ENCODE measurements at regions not wholly inside any gene's neighbourhood (a gene's known extent, or its start where the extent isn't known, plus 50 kb on each side); places are given as distances from the start of the nearest gene placed in this dataset.

- no peak for TF ChIP-seq CTCF (conservative IDR thresholded peaks at IDR 0.05; ENCODE audit: low read depth in 2 of 2)
- TF ChIP-seq, protein P1, sequence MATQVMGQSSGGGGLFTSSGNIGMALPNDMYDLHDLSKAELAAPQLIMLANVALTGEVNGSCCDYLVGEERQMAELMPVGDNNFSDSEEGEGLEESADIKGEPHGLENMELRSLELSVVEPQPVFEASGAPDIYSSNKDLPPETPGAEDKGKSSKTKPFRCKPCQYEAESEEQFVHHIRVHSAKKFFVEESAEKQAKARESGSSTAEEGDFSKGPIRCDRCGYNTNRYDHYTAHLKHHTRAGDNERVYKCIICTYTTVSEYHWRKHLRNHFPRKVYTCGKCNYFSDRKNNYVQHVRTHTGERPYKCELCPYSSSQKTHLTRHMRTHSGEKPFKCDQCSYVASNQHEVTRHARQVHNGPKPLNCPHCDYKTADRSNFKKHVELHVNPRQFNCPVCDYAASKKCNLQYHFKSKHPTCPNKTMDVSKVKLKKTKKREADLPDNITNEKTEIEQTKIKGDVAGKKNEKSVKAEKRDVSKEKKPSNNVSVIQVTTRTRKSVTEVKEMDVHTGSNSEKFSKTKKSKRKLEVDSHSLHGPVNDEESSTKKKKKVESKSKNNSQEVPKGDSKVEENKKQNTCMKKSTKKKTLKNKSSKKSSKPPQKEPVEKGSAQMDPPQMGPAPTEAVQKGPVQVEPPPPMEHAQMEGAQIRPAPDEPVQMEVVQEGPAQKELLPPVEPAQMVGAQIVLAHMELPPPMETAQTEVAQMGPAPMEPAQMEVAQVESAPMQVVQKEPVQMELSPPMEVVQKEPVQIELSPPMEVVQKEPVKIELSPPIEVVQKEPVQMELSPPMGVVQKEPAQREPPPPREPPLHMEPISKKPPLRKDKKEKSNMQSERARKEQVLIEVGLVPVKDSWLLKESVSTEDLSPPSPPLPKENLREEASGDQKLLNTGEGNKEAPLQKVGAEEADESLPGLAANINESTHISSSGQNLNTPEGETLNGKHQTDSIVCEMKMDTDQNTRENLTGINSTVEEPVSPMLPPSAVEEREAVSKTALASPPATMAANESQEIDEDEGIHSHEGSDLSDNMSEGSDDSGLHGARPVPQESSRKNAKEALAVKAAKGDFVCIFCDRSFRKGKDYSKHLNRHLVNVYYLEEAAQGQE (IDR thresholded peaks at IDR 0.05; ENCODE audit: unreplicated experiment), result no peak
- no peak for TF ChIP-seq EZH2 (IDR thresholded peaks at IDR 0.05; ENCODE audit: low read depth, unreplicated experiment)
- no peak for TF ChIP-seq ZNF331 (CRISPR knock-in tag; IDR thresholded peaks at IDR 0.05; ENCODE audit: low read depth)
- no peak for TF ChIP-seq CREB1 (CRISPR knock-in tag; IDR thresholded peaks at IDR 0.05; ENCODE audit: low read depth)
- TF ChIP-seq EZH2phosphoT487 (IDR thresholded peaks at IDR 0.05; ENCODE audit: unreplicated experiment), result no peak
- no peak for TF ChIP-seq STAT1 (IDR thresholded peaks at IDR 0.05; ENCODE audit: unreplicated experiment)
- no peak for TF ChIP-seq POLR2AphosphoS5 (IDR thresholded peaks at IDR 0.05; ENCODE audit: low read depth)
- TF ChIP-seq JUNB (IDR thresholded peaks at IDR 0.05; ENCODE audit: unreplicated experiment), result no peak
- no peak for TF ChIP-seq ZNF462 (CRISPR knock-in tag; IDR thresholded peaks at IDR 0.05)
- no peak for TF ChIP-seq ZNF114 (CRISPR knock-in tag; IDR thresholded peaks at IDR 0.05)
Observed at GRCh38 chr12:104895415-104895814, 62.7 kb downstream of the SLC41A2 start.

Measured in GM23338 (cell line).